Suprapubic skin (tissue), 3 donors: ENCODE measurements at regions not wholly inside any gene's neighbourhood (a gene's known extent, or its start where the extent isn't known, plus 50 kb on each side); places are given as distances from the start of the nearest gene placed in this dataset.

ENCODE experiments used
- CTCF ChIP-seq, 2 donors: fragments of 200-600 bp in 1 of 2; fragments of 450-650 bp in 1 of 2; sonication (generic) in 1 of 2; IDR thresholded peaks; one replicate each; pipeline ENCODE4 v1.5.1; 2016 to 2019; ENCODE audit warnings: antibody characterized with exemption in 2 of 2, mild to moderate bottlenecking in 1 of 2, moderate library complexity in 1 of 2
- EP300 ChIP-seq: sonication (generic); formaldehyde crosslinking; IDR thresholded peaks from one replicate; pipeline ENCODE4 v1.6.1; 2017; ENCODE audit warnings: antibody characterized with exemption

DNA sequence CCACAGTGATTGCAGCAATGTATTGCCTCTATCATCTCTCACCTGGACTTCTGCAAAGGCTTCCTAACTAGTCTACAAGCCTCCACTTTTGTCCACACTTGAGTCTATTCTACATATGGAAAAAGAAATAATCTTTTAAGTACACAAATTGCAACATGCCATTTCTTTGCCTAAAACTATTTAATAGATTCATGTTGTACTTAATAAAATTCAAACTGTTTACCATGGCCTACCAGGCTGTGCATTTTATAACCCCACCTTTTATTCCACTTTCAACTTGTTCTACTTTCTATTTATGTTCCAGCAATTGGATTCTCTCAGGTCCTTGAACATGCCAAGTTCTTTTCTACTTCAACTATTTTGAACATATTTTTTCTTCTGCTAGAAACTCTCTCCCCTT is 128.7 kb downstream of the GPR85 start:
- no peak for TF ChIP-seq CTCF (IDR thresholded peaks at IDR 0.05)
- TF ChIP-seq EP300 = no peak
